H9 (cell line): ENCODE measurements at regions not wholly inside any gene's neighbourhood (a gene's known extent, or its start where the extent isn't known, plus 50 kb on each side); places are given as distances from the start of the nearest gene placed in this dataset.
"Not testable (repeated sequence)": the region's sequence is repeated elsewhere in the genome, so short reads cannot be mapped to it uniquely, and the experiment has no call there.

Experiments used
- DNase-seq: peaks from one replicate; pipeline ENCODE4 v3.0.0-alpha.2; 2017
- H2AFZ ChIP-seq: one replicate; pipeline ENCODE4 v1.6.1; 2013; ENCODE audit warnings: mild to moderate bottlenecking, low read length, control low read depth, moderate library complexity
- H2AK5ac ChIP-seq: 2 replicates; pipeline ENCODE4 v1.6.1; 2013; ENCODE audit warnings: low read length, control low read depth, mixed read lengths; ENCODE audit not compliant: insufficient read length
- H2BK120ac ChIP-seq: one replicate; pipeline ENCODE4 v1.6.1; 2013; ENCODE audit warnings: low read depth, mild to moderate bottlenecking, low read length, control low read depth, inconsistent platforms; ENCODE audit not compliant: poor library complexity, severe bottlenecking
- H2BK12ac ChIP-seq: 2 replicates; pipeline ENCODE4 v1.6.1; 2013; ENCODE audit warnings: low read length, control low read depth, mixed read lengths, low read depth; ENCODE audit not compliant: insufficient read length
- H2BK15ac ChIP-seq: 2 replicates; pipeline ENCODE4 v1.6.1; 2013; ENCODE audit warnings: low read depth, low read length, control low read depth
- H2BK20ac ChIP-seq: one replicate; pipeline ENCODE4 v1.6.1; 2013; ENCODE audit warnings: low read depth, mild to moderate bottlenecking, low read length, control low read depth, inconsistent platforms; ENCODE audit not compliant: poor library complexity, severe bottlenecking
- H2BK5ac ChIP-seq: 2 replicates; pipeline ENCODE4 v1.6.1; 2013; ENCODE audit warnings: low read length, control low read depth, mixed read lengths; ENCODE audit not compliant: insufficient read length
- H3K14ac ChIP-seq: 2 replicates; pipeline ENCODE4 v1.6.1; 2013; ENCODE audit warnings: low read length, control low read depth; ENCODE audit not compliant: insufficient read depth
- H3K18ac ChIP-seq: 2 replicates; pipeline ENCODE4 v1.6.1; 2013; ENCODE audit warnings: low read depth, mild to moderate bottlenecking, mixed read lengths, low read length, control low read depth; ENCODE audit not compliant: insufficient read length
- H3K23ac ChIP-seq: 2 replicates; pipeline ENCODE4 v1.6.1; 2013; ENCODE audit warnings: low read length, control low read depth, mixed read lengths, low read depth; ENCODE audit not compliant: insufficient read length
- H3K23me2 ChIP-seq: 2 replicates; pipeline ENCODE4 v1.6.1; 2013; ENCODE audit warnings: low read depth, mild to moderate bottlenecking, mixed read lengths, low read length, control low read depth; ENCODE audit not compliant: insufficient read length, poor library complexity, severe bottlenecking
- H3K27ac ChIP-seq: 2 replicates; pipeline ENCODE4 v1.5.1; 2013; ENCODE audit warnings: low read length, control low read depth, mixed read lengths, low read depth; ENCODE audit not compliant: insufficient read length
- H3K27me3 ChIP-seq: 2 replicates; pipeline ENCODE4 v1.6.1; 2013; ENCODE audit warnings: low read length, control low read depth, inconsistent platforms; ENCODE audit not compliant: insufficient read depth
- H3K4ac ChIP-seq: 2 replicates; pipeline ENCODE4 v1.6.1; 2013; ENCODE audit warnings: low read depth, mild to moderate bottlenecking, control low read depth, inconsistent platforms, low read length, moderate library complexity
- H3K4me1 ChIP-seq: 2 replicates; pipeline ENCODE4 v1.6.1; 2013; ENCODE audit warnings: low read length, control low read depth, inconsistent platforms; ENCODE audit not compliant: insufficient read depth
- H3K4me2 ChIP-seq: 2 replicates; pipeline ENCODE4 v1.6.1; 2013; ENCODE audit warnings: low read length, control low read depth, mixed read lengths; ENCODE audit not compliant: insufficient read length, insufficient read depth
- H3K56ac ChIP-seq: 2 replicates; pipeline ENCODE4 v1.6.1; 2013; ENCODE audit warnings: low read depth, mild to moderate bottlenecking, mixed read lengths, low read length, control low read depth; ENCODE audit not compliant: insufficient read length
- H3K79me1 ChIP-seq: 2 replicates; pipeline ENCODE4 v1.6.1; 2013; ENCODE audit warnings: low read depth, mild to moderate bottlenecking, moderate library complexity, low read length, control low read depth, inconsistent platforms; ENCODE audit not compliant: insufficient read depth, poor library complexity, severe bottlenecking
- H3K79me2 ChIP-seq: 2 replicates; pipeline ENCODE4 v1.6.1; 2013; ENCODE audit warnings: low read length, control low read depth, inconsistent platforms; ENCODE audit not compliant: insufficient read depth
- H3K9ac ChIP-seq: 2 replicates; pipeline ENCODE4 v1.6.1; 2013; ENCODE audit warnings: low read length, control low read depth, mixed read lengths; ENCODE audit not compliant: insufficient read length; ENCODE audit errors: extremely low read depth
- H3K9me3 ChIP-seq: one replicate; pipeline ENCODE4 v1.6.1; 2013; ENCODE audit warnings: low read depth, low read length, inconsistent platforms; ENCODE audit not compliant: control insufficient read depth
- H3T11ph ChIP-seq: one replicate; pipeline ENCODE4 v1.6.1; 2013; ENCODE audit warnings: mild to moderate bottlenecking, low read length, control low read depth, inconsistent platforms
- H4K20me1 ChIP-seq: one replicate; pipeline ENCODE4 v1.6.1; 2013; ENCODE audit not compliant: control insufficient read depth, insufficient read length, insufficient read depth
- H4K5ac ChIP-seq: 2 replicates; pipeline ENCODE4 v1.6.1; 2013; ENCODE audit warnings: low read depth, mild to moderate bottlenecking, mixed read lengths, low read length, control low read depth; ENCODE audit not compliant: insufficient read length
- H4K8ac ChIP-seq: replicated peaks from 2 replicates; pipeline ENCODE4 v1.6.1; 2013; ENCODE audit warnings: low read length, control low read depth, mixed read lengths, low read depth; ENCODE audit not compliant: insufficient read length
- H4K91ac ChIP-seq: 2 replicates; pipeline ENCODE4 v1.6.1; 2013; ENCODE audit warnings: low read depth, mild to moderate bottlenecking, moderate library complexity, mixed read lengths, low read length, control low read depth; ENCODE audit not compliant: insufficient read length
- H3K27ac Mint-ChIP-seq, 3 experiments: 2 replicates in 2 of 3; 3 replicates in 1 of 3; pipeline ENCODE4 v1.8.0; 2020 to 2021; ENCODE audit warnings: mixed read lengths in 3 of 3, mild to moderate bottlenecking in 1 of 3, moderate library complexity in 1 of 3
- H3K27me3 Mint-ChIP-seq: 2 replicates; pipeline ENCODE4 v1.8.0; 2021; ENCODE audit warnings: low read depth, mild to moderate bottlenecking, moderate library complexity, mixed read lengths
- H3K36me3 Mint-ChIP-seq, 3 experiments: 2 replicates in 2 of 3; 3 replicates in 1 of 3; pipeline ENCODE4 v1.8.0; 2020 to 2021; ENCODE audit warnings: low read depth in 3 of 3, mixed read lengths in 3 of 3; ENCODE audit not compliant: insufficient read depth in 1 of 3
- H3K4me1 Mint-ChIP-seq, 2 experiments: 2 replicates each; pipeline ENCODE4 v1.8.0; 2020; ENCODE audit warnings: mixed read lengths in 2 of 2
- H3K4me3 Mint-ChIP-seq, 2 experiments: 2 replicates in 1 of 2; 3 replicates in 1 of 2; pipeline ENCODE4 v1.8.0; 2020 to 2021; ENCODE audit warnings: mild to moderate bottlenecking in 2 of 2, mixed read lengths in 2 of 2, moderate library complexity in 1 of 2
- H3K9me3 Mint-ChIP-seq, 2 experiments: 2 replicates in 1 of 2; 3 replicates in 1 of 2; pipeline ENCODE4 v1.8.0; 2020; ENCODE audit warnings: mild to moderate bottlenecking in 2 of 2, mixed read lengths in 2 of 2, moderate library complexity in 1 of 2
- WGBS: extraction: QIAGEN DNeasy Blood & Tissue Kit; methylation state at CpG from one replicate; pipeline ENCODE4 v1.1.7; 2013; ENCODE audit warnings: missing lambda C conversion rate, low lambda C conversion rate, mixed read lengths; ENCODE audit not compliant: insufficient read length; ENCODE audit errors: extremely low coverage; 5-methylcytosine and 5-hydroxymethylcytosine counted together
- TF ChIP-seq, protein P1 (sequence below): fragments of 200-600 bp; sonication (generic); conservative IDR thresholded peaks from 3 replicates; pipeline ENCODE4 v1.8.0; 2021; ENCODE audit warnings: antibody characterized with exemption, mild to moderate bottlenecking

- Mint-ChIP-seq H3K27me3 (peaks cover 2% of the 10 kb centered on the region; the same call in 1 of the 2 replicates), H3K36me3 (peaks cover 12 to 23% (median 18%) of the 10 kb centered on the region in 3 experiments), H3K9me3 (peaks cover 24 to 35% of the 10 kb centered on the region in 2 experiments), H3K4me3 (no peak overlapping the region), H3K27ac (no peak overlapping the region), H3K4me1 (peaks cover 2 to 11% of the 10 kb centered on the region in 2 experiments; a peak in 2 of 4 replicates)
- Histone ChIP-seq H3K9me3 (peaks cover 13% of the 10 kb centered on the region), H4K8ac (no peak overlapping the region), H3K56ac (no peak overlapping the region), H2AFZ (no peak overlapping the region), H3K79me1 (no peaks in the 10 kb centered on the region), H2AK5ac (no peak overlapping the region), H4K5ac (no peak overlapping the region), H3K23ac (no peak overlapping the region), H4K20me1 (no peaks in the 10 kb centered on the region), H3T11ph (no peak overlapping the region), H3K23me2 (no peaks in the 10 kb centered on the region), H3K4me1 (no peaks in the 10 kb centered on the region), H3K14ac (no peak overlapping the region), H3K27ac (no peak overlapping the region), H2BK5ac (no peak overlapping the region), H3K4ac (no peak overlapping the region), H3K18ac (no peak overlapping the region), H4K91ac (no peak overlapping the region), H2BK120ac (no peak overlapping the region), H2BK20ac (no peak overlapping the region), H3K4me2 (no peak overlapping the region), H3K27me3 (no peaks in the 10 kb centered on the region), H3K79me2 (no peaks in the 10 kb centered on the region), H2BK12ac (no peak overlapping the region), H2BK15ac (no peak overlapping the region), H3K9ac (no peak overlapping the region)
- TF ChIP-seq, protein P1, sequence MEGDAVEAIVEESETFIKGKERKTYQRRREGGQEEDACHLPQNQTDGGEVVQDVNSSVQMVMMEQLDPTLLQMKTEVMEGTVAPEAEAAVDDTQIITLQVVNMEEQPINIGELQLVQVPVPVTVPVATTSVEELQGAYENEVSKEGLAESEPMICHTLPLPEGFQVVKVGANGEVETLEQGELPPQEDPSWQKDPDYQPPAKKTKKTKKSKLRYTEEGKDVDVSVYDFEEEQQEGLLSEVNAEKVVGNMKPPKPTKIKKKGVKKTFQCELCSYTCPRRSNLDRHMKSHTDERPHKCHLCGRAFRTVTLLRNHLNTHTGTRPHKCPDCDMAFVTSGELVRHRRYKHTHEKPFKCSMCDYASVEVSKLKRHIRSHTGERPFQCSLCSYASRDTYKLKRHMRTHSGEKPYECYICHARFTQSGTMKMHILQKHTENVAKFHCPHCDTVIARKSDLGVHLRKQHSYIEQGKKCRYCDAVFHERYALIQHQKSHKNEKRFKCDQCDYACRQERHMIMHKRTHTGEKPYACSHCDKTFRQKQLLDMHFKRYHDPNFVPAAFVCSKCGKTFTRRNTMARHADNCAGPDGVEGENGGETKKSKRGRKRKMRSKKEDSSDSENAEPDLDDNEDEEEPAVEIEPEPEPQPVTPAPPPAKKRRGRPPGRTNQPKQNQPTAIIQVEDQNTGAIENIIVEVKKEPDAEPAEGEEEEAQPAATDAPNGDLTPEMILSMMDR, result no peak
- 100% methylated on average over 1 of the region's 2 CpGs for whole genome bisulfite sequencing
- DNase-seq, result no peak
Observed at GRCh38 chr1:244306544-244306943, 145.2 kb downstream of the ADSS2 start.

GRCh38 chr1:244309191-244309590 is 142.5 kb downstream of the ADSS2 start:
- not testable (repeated sequence) for H2BK12ac ChIP-seq, H3T11ph ChIP-seq, H2AK5ac ChIP-seq, H3K27ac ChIP-seq, H3K14ac ChIP-seq, H3K27me3 Mint-ChIP-seq, DNase-seq, H2AFZ ChIP-seq, H3K9ac ChIP-seq, H4K5ac ChIP-seq, H3K56ac ChIP-seq, H3K4ac ChIP-seq, H4K20me1 ChIP-seq, H4K91ac ChIP-seq, H3K18ac ChIP-seq, H3K4me2 ChIP-seq, H3K23me2 ChIP-seq, H3K79me2 ChIP-seq, H2BK120ac ChIP-seq, H4K8ac ChIP-seq, H3K4me3 Mint-ChIP-seq, H2BK15ac ChIP-seq, H2BK5ac ChIP-seq, H3K79me1 ChIP-seq, H3K4me1 Mint-ChIP-seq, H3K27me3 ChIP-seq, H3K27ac Mint-ChIP-seq, H3K4me1 ChIP-seq, H3K23ac ChIP-seq, H2BK20ac ChIP-seq
- no CpG with 5 or more reads among the region's 4 CpGs for WGBS
- peaks cover 24 to 35% of the 10 kb centered on the region in 2 experiments for H3K9me3 Mint-ChIP-seq
- peaks cover 13% of the 10 kb centered on the region for H3K9me3 ChIP-seq
- peaks cover 12 to 23% (median 18%) of the 10 kb centered on the region in 3 experiments for H3K36me3 Mint-ChIP-seq
